Thymus (tissue), 11 donors: ENCODE measurements at regions not wholly inside any gene's neighbourhood (a gene's known extent, or its start where the extent isn't known, plus 50 kb on each side); places are given as distances from the start of the nearest gene placed in this dataset.

Source experiments
- DNase-seq, 9 donors: peaks; one replicate each; pipeline ENCODE4 v3.0.0-alpha.2; 2013; ENCODE audit warnings: low spot score in 9 of 9, low read depth in 6 of 9, missing footprints in 1 of 9
- H3K27ac ChIP-seq, 2 donors: one replicate each; pipeline ENCODE4 v1.5.1; 2013; ENCODE audit warnings: control low read depth in 1 of 2, low read depth in 1 of 2, low read length in 1 of 2, mild to moderate bottlenecking in 1 of 2, moderate library complexity in 1 of 2
- H3K27me3 ChIP-seq, 2 donors: one replicate each; pipeline ENCODE4 v1.5.1; 2013; ENCODE audit warnings: low read length in 1 of 2; ENCODE audit not compliant: control insufficient read depth in 2 of 2, insufficient read depth in 1 of 2
- H3K36me3 ChIP-seq, 2 donors: one replicate each; pipeline ENCODE4 v1.5.1; 2013; ENCODE audit warnings: low read length in 1 of 2, mild to moderate bottlenecking in 1 of 2, moderate library complexity in 1 of 2; ENCODE audit not compliant: control insufficient read depth in 2 of 2, insufficient read depth in 2 of 2
- H3K4me1 ChIP-seq, 2 donors: one replicate each; pipeline ENCODE4 v1.5.1; 2013; ENCODE audit warnings: low read length in 2 of 2; ENCODE audit not compliant: control insufficient read depth in 2 of 2, insufficient read depth in 2 of 2
- H3K4me3 ChIP-seq, 2 donors: one replicate each; pipeline ENCODE4 v1.5.1; 2013; ENCODE audit warnings: low read length in 2 of 2, control low read depth in 1 of 2, mild to moderate bottlenecking in 1 of 2
- H3K9me3 ChIP-seq, 2 donors: one replicate each; pipeline ENCODE4 v1.5.1; 2013; ENCODE audit warnings: low read length in 1 of 2, mild to moderate bottlenecking in 1 of 2; ENCODE audit not compliant: control insufficient read depth in 2 of 2, insufficient read depth in 1 of 2
- WGBS: extraction: QIAGEN DNeasy Blood & Tissue Kit; methylation state at CpG from one replicate; pipeline ENCODE4 v1.1.7; 2013; 5-methylcytosine and 5-hydroxymethylcytosine counted together
- donor health status: healthy.

GRCh38 chr4:66899422-66900065 is 645.8 kb downstream of the CENPC start:
- Histone ChIP-seq H3K27ac (no peak overlapping the region), H3K27me3 (no peaks in the 10 kb centered on the region), H3K9me3 (peaks cover 0 to 7% of the 10 kb centered on the region in 2 donors), H3K36me3 (no peaks in the 10 kb centered on the region), H3K4me1 (no peaks in the 10 kb centered on the region), H3K4me3 (no peak overlapping the region)
- 94% methylated on average over 26 of the region's 26 CpGs for WGBS
- DNase-seq, result no peak

GRCh38 chr4:66893807-66894206 is 651.5 kb downstream of the CENPC start:
- H3K4me3 ChIP-seq, result no peak overlapping the region
- WGBS, result 90% methylated on average over 1 of the region's 1 CpG

GRCh38 chr4:66887061-66887460 is 658.2 kb downstream of the CENPC start:
- Histone ChIP-seq H3K4me3 (no peak overlapping the region), H3K4me1 (no peaks in the 10 kb centered on the region), H3K27me3 (no peaks in the 10 kb centered on the region), H3K9me3 (peaks cover 0 to 7% of the 10 kb centered on the region in 2 donors), H3K27ac (no peak overlapping the region), H3K36me3 (no peaks in the 10 kb centered on the region)
- no peak for DNase-seq
- WGBS, result 87% methylated on average over 1 of the region's 1 CpG

More at GRCh38 chr4:66893807-66894206, 651.5 kb downstream of the CENPC start:
- H3K9me3 ChIP-seq, result no peaks in the 10 kb centered on the region
- H3K27me3 ChIP-seq, result no peaks in the 10 kb centered on the region
- no peak for DNase-seq
- no peak overlapping the region for H3K27ac ChIP-seq
- no peaks in the 10 kb centered on the region for H3K4me1 ChIP-seq
- H3K36me3 ChIP-seq, result no peaks in the 10 kb centered on the region

- Histone ChIP-seq H3K4me3 (no peak overlapping the region), H3K36me3 (no peaks in the 10 kb centered on the region)
- 99% methylated on average over 1 of the region's 1 CpG for WGBS
Observed at GRCh38 chr4:66885501-66886165, 659.7 kb downstream of the CENPC start.

GRCh38 chr4:66876946-66877345 is 668.4 kb downstream of the CENPC start:
- H3K36me3 ChIP-seq, result no peaks in the 10 kb centered on the region
- H3K27ac ChIP-seq, result no peak overlapping the region
- no peak for DNase-seq
- no peaks in the 10 kb centered on the region for H3K9me3 ChIP-seq
- H3K4me1 ChIP-seq, result no peaks in the 10 kb centered on the region
- no peak overlapping the region for H3K4me3 ChIP-seq
- WGBS, result 96% methylated on average over 2 of the region's 2 CpGs
- H3K27me3 ChIP-seq, result no peaks in the 10 kb centered on the region

More at GRCh38 chr4:66885501-66886165, 659.7 kb downstream of the CENPC start:
- H3K4me1 ChIP-seq, result no peaks in the 10 kb centered on the region
- peaks cover 0 to 7% of the 10 kb centered on the region in 2 donors for H3K9me3 ChIP-seq
- no peaks in the 10 kb centered on the region for H3K27me3 ChIP-seq
- H3K27ac ChIP-seq, result no peak overlapping the region
- no peak for DNase-seq

- no peak for DNase-seq
- no peaks in the 10 kb centered on the region for H3K9me3 ChIP-seq
- H3K27ac ChIP-seq, result no peak overlapping the region
- WGBS, result 99% methylated on average over 1 of the region's 1 CpG
- no peaks in the 10 kb centered on the region for H3K36me3 ChIP-seq
- H3K4me1 ChIP-seq, result no peaks in the 10 kb centered on the region
- H3K4me3 ChIP-seq, result no peak overlapping the region
- H3K27me3 ChIP-seq, result no peaks in the 10 kb centered on the region
Observed at GRCh38 chr4:66872661-66873060, 672.6 kb downstream of the CENPC start.

- Histone ChIP-seq H3K4me1 (no peaks in the 10 kb centered on the region), H3K27ac (no peak overlapping the region), H3K9me3 (peaks cover 0 to 4% of the 10 kb centered on the region in 2 donors), H3K4me3 (no peak overlapping the region), H3K27me3 (no peaks in the 10 kb centered on the region), H3K36me3 (no peaks in the 10 kb centered on the region)
- no peak for DNase-seq
Observed at GRCh38 chr4:66863481-66863880, 681.8 kb downstream of the CENPC start.

- WGBS, result 88% methylated on average over 1 of the region's 1 CpG
- H3K4me1 ChIP-seq, result no peaks in the 10 kb centered on the region
- no peak for DNase-seq
Observed at GRCh38 chr4:66855956-66856355, 689.3 kb downstream of the CENPC start.

GRCh38 chr4:66853845-66854244 is 691.5 kb downstream of the CENPC start:
- H3K27ac ChIP-seq, result no peak overlapping the region
- 92% methylated on average over 3 of the region's 3 CpGs for WGBS
- no peak overlapping the region for H3K4me3 ChIP-seq
- no peak for DNase-seq
- no peaks in the 10 kb centered on the region for H3K36me3 ChIP-seq
- no peaks in the 10 kb centered on the region for H3K4me1 ChIP-seq
- no peaks in the 10 kb centered on the region for H3K9me3 ChIP-seq
- H3K27me3 ChIP-seq, result no peaks in the 10 kb centered on the region

More at GRCh38 chr4:66855956-66856355, 689.3 kb downstream of the CENPC start:
- Histone ChIP-seq H3K9me3 (peaks cover 0 to 3% of the 10 kb centered on the region in 2 donors), H3K36me3 (no peaks in the 10 kb centered on the region), H3K4me3 (no peak overlapping the region), H3K27me3 (no peaks in the 10 kb centered on the region), H3K27ac (no peak overlapping the region)
